22Rv1 (cell line): ENCODE measurements at regions not wholly inside any gene's neighbourhood (a gene's known extent, or its start where the extent isn't known, plus 50 kb on each side); places are given as distances from the start of the nearest gene placed in this dataset.

Source experiments
- ZFX ChIP-seq: fragments of 450-650 bp; IDR thresholded peaks from 2 replicates; pipeline ENCODE4 v1.6.1; 2017; ENCODE audit warnings: antibody characterized with exemption, borderline replicate concordance
- TF ChIP-seq, protein P1 (sequence below): fragments of 450-650 bp; IDR thresholded peaks from 2 replicates; pipeline ENCODE4 v1.5.1; 2017; ENCODE audit warnings: mild to moderate bottlenecking

GRCh38 chr5:102678267-102679058, 76.6 kb upstream of the PAM start:
- TF ChIP-seq, protein P1, sequence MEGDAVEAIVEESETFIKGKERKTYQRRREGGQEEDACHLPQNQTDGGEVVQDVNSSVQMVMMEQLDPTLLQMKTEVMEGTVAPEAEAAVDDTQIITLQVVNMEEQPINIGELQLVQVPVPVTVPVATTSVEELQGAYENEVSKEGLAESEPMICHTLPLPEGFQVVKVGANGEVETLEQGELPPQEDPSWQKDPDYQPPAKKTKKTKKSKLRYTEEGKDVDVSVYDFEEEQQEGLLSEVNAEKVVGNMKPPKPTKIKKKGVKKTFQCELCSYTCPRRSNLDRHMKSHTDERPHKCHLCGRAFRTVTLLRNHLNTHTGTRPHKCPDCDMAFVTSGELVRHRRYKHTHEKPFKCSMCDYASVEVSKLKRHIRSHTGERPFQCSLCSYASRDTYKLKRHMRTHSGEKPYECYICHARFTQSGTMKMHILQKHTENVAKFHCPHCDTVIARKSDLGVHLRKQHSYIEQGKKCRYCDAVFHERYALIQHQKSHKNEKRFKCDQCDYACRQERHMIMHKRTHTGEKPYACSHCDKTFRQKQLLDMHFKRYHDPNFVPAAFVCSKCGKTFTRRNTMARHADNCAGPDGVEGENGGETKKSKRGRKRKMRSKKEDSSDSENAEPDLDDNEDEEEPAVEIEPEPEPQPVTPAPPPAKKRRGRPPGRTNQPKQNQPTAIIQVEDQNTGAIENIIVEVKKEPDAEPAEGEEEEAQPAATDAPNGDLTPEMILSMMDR: no peak
- no peak for TF ChIP-seq ZFX
